T-helper 17 cell (primary cell): ENCODE measurements at regions not wholly inside any gene's neighbourhood (a gene's known extent, or its start where the extent isn't known, plus 50 kb on each side); places are given as distances from the start of the nearest gene placed in this dataset.

Experiments used
- ATAC-seq: fragments of 150-1000 bp; cut with Tn5 transposase; 2 replicates; pipeline ENCODE4 v1.10.0; 2021; ENCODE audit warnings: mild to moderate bottlenecking, moderate library complexity
- DNase-seq, 3 donors: peaks; one replicate each; pipeline versions ENCODE4 v3.0.0 to v3.0.0-alpha.2; 2020 to 2021
- H3K9me3 ChIP-seq: one replicate; pipeline ENCODE4 v1.7.0; 2013; ENCODE audit warnings: low read length, mild to moderate bottlenecking; ENCODE audit not compliant: control insufficient read depth, poor library complexity, severe bottlenecking
- H3K27ac Mint-ChIP-seq: one replicate; pipeline ENCODE4 v1.8.0; 2022; ENCODE audit warnings: mild to moderate bottlenecking, moderate library complexity, mixed read lengths
- H3K27me3 Mint-ChIP-seq: one replicate; pipeline ENCODE4 v1.8.0; 2022; ENCODE audit warnings: mixed read lengths
- H3K36me3 Mint-ChIP-seq: one replicate; pipeline ENCODE4 v1.8.0; 2022; ENCODE audit warnings: low read depth, mixed read lengths
- H3K4me1 Mint-ChIP-seq: one replicate; pipeline ENCODE4 v1.8.0; 2022; ENCODE audit warnings: mild to moderate bottlenecking, mixed read lengths
- H3K4me3 Mint-ChIP-seq: one replicate; pipeline ENCODE4 v1.8.0; 2022; ENCODE audit warnings: mild to moderate bottlenecking, moderate library complexity, mixed read lengths

DNA sequence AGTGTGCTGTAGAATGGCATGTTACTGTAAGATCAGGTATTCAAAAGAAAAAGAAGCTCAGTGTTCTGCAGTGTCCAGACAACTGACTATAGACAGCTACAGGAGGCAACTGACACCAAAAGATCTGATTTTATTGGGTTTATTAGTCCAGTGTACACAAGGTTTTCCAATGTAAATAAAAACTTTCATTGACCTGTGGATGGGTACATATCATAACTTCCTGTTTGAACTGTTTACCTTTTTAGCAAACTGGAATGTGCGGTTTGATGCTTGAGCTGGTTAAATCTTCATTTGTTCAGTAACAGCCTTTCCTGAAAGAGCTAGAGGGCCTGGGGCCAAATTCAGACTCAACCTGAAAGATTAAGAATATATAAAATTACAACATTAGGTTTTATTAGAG, 172.6 kb upstream of the SP8 start:
- no peak overlapping the region for H3K27ac Mint-ChIP-seq
- ATAC-seq (no peak), DNase-seq (no peak)
- no peaks in the 10 kb centered on the region for H3K9me3 ChIP-seq
- no peaks in the 10 kb centered on the region for H3K4me1 Mint-ChIP-seq
- no peaks in the 10 kb centered on the region for H3K27me3 Mint-ChIP-seq
- H3K36me3 Mint-ChIP-seq, result no peaks in the 10 kb centered on the region
- no peak overlapping the region for H3K4me3 Mint-ChIP-seq

DNA sequence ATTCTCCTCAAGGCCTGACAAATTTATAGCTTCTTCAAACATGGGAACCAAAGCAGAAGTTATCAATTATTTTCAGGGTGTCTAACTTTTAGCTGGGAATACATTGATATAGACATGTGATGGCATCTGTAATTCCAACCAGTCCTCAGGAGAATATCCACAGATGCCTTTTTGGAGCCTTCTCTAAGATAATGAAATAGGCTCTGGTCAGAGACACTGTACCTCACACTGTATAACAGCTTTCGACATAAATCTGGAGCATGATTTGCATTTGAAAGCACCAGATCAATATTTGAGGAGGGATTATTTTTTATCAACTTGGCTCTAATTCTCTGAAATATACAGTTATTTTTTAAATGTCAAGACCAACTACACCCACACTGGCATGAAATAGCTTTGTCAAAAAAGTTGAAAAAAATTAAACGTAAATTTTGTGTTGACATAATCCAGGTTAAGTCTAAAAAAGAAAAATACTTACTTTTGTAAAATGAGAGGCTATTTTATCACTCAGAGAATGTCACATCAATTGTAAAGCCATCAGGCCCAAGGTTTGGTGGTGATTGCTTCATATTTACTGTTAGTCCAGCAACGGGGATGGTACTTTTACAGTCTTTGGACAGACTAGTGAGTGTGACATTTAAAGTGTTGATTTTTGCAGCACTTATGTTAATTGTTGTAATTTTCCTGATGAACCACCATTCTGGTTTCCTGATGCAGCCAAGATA, 177.0 kb upstream of the SP8 start:
- Mint-ChIP-seq H3K27me3 (no peaks in the 10 kb centered on the region), H3K4me3 (no peak overlapping the region), H3K36me3 (no peaks in the 10 kb centered on the region), H3K4me1 (no peaks in the 10 kb centered on the region), H3K27ac (no peak overlapping the region)
- DNase-seq, result no peak
- no peak for ATAC-seq
- no peaks in the 10 kb centered on the region for H3K9me3 ChIP-seq

DNA sequence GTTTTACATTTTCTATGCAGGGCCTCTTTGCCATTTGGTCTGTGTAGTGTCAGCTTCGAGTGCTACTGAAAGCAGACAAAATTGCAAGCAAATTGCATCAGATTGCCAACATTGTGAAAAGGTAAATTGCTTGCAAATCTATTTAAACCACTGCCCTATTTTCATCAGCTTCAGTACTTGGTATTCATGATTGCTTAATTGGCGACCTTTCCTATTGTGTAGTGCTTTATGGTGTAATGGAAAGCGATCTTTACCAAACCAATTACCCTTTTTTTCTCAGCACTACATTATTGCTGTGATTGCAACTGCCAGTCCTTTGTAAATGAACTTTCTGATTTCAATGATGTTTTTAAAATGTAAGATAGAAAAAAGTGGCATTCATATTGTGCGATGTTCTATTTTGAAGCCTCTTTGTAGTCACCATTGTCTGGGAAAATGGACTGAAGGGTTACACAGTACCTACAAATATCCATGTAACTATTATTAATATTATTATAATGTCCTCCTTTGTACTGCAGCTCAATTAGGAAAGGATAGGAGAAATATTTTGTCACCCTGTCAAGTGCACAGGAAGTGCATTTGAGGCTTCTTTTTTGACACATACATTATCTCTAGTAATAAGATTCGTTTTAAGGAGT, 177.7 kb upstream of the SP8 start:
- no peaks in the 10 kb centered on the region for H3K4me1 Mint-ChIP-seq
- H3K4me3 Mint-ChIP-seq, result no peak overlapping the region
- no peaks in the 10 kb centered on the region for H3K36me3 Mint-ChIP-seq
- no peaks in the 10 kb centered on the region for H3K27me3 Mint-ChIP-seq
- H3K27ac Mint-ChIP-seq, result no peak overlapping the region
- no peak for ATAC-seq
- no peak for DNase-seq
- no peaks in the 10 kb centered on the region for H3K9me3 ChIP-seq

- H3K36me3 Mint-ChIP-seq, result no peaks in the 10 kb centered on the region
- no peak overlapping the region for H3K27ac Mint-ChIP-seq
- no peaks in the 10 kb centered on the region for H3K9me3 ChIP-seq
- H3K4me3 Mint-ChIP-seq, result no peak overlapping the region
- ATAC-seq (no peak), DNase-seq (no peak)
- H3K27me3 Mint-ChIP-seq, result no peaks in the 10 kb centered on the region
- no peaks in the 10 kb centered on the region for H3K4me1 Mint-ChIP-seq
These were observed 184.5 kb upstream of the SP8 start for GRCh38 chr7:20971219-20971618.

GRCh38 chr7:20980232-20980631, 193.5 kb upstream of the SP8 start:
- no peaks in the 10 kb centered on the region for H3K4me1 Mint-ChIP-seq
- H3K27ac Mint-ChIP-seq, result no peak overlapping the region
- ATAC-seq, result no peak
- no peaks in the 10 kb centered on the region for H3K27me3 Mint-ChIP-seq
- no peaks in the 10 kb centered on the region for H3K36me3 Mint-ChIP-seq
- H3K9me3 ChIP-seq, result no peaks in the 10 kb centered on the region
- no peak for DNase-seq
- H3K4me3 Mint-ChIP-seq, result no peak overlapping the region

GRCh38 chr7:20980668-20981264, 194.1 kb upstream of the SP8 start:
- DNase-seq (no peak), ATAC-seq (no peak)
- no peak overlapping the region for H3K4me3 Mint-ChIP-seq
- H3K4me1 Mint-ChIP-seq, result no peaks in the 10 kb centered on the region
- no peaks in the 10 kb centered on the region for H3K27me3 Mint-ChIP-seq
- no peak overlapping the region for H3K27ac Mint-ChIP-seq
- no peaks in the 10 kb centered on the region for H3K36me3 Mint-ChIP-seq
- H3K9me3 ChIP-seq, result no peaks in the 10 kb centered on the region

GRCh38 chr7:20988340-20988739, 201.7 kb upstream of the SP8 start:
- Mint-ChIP-seq H3K4me3 (no peak overlapping the region), H3K36me3 (no peaks in the 10 kb centered on the region), H3K4me1 (no peaks in the 10 kb centered on the region), H3K27ac (no peak overlapping the region), H3K27me3 (peaks cover 9% of the 10 kb centered on the region)
- ATAC-seq (no peak), DNase-seq (no peak)
- no peaks in the 10 kb centered on the region for H3K9me3 ChIP-seq

DNA sequence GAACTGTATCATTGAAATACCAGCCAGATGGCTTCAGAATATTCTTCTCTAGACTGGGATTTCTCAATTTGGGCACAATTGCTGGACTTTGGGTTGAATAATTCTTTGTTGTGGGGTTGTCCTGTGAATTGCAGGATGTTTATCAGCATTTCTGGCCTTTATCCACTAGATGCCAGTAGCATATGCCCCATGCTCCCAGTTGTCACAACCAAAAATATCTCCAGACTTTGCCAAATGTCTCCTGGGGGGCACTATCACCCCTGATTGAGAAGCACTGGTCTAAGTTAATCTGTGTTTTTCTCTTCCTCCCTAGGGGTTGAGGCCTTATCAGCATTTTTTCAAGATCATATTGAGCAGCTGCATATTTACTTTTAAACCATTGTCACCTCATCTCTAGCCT, 204.9 kb upstream of the SP8 start:
- Mint-ChIP-seq H3K4me3 (no peak overlapping the region), H3K27me3 (peaks cover 9% of the 10 kb centered on the region)
- no peak for ATAC-seq

DNA sequence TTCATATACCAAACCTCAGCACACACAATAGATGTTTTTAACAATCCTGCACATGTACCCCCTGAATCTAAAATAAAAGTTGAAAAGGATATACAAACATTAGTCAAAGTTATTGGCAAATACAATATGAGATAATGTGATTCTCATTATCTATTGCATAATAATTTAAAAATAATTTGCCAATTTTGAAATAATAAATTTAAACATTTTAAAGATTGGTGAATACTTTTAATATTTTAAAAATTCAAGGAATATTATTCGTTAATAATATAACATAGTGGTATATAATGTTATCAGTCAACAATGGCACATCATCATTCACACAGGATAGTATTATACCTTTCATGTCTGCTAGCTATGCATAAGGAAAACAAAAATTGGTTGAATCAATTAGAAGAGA, 207.0 kb upstream of the SP8 start:
- Mint-ChIP-seq H3K27ac (no peak overlapping the region), H3K36me3 (peaks cover 3% of the 10 kb centered on the region), H3K4me1 (no peaks in the 10 kb centered on the region), H3K27me3 (peaks cover 9% of the 10 kb centered on the region), H3K4me3 (no peak overlapping the region)
- ATAC-seq (no peak), DNase-seq (no peak)
- H3K9me3 ChIP-seq, result no peaks in the 10 kb centered on the region

More for the DNA sequence above, 204.9 kb upstream of the SP8 start:
- peaks cover 3% of the 10 kb centered on the region for H3K36me3 Mint-ChIP-seq
- H3K4me1 Mint-ChIP-seq, result no peaks in the 10 kb centered on the region
- H3K27ac Mint-ChIP-seq, result no peak overlapping the region
- H3K9me3 ChIP-seq, result no peaks in the 10 kb centered on the region
- no peak for DNase-seq

DNA sequence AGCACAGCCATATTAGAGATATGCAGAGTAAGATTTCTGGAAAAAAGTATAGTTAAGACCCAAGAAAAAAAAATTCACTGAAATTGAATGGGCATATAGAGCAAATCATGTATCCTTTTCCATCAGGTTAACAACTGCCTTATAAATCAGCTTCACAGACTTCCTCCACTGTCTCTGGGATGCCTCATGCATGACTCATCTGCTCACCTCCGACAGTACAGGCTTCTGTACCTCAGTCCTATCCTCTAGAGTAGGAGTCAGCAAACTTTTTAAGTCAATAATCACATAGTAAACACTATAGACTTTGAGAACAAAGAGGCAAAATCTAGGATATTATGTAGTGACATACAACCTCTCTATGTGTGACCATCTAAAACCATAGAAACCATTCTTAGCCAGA, 211.6 kb upstream of the SP8 start:
- peaks cover 3% of the 10 kb centered on the region for H3K36me3 Mint-ChIP-seq

GRCh38 chr7:21011153-21011552, 224.5 kb upstream of the SP8 start:
- H3K27me3 Mint-ChIP-seq, result no peaks in the 10 kb centered on the region
- H3K4me1 Mint-ChIP-seq, result no peaks in the 10 kb centered on the region
- DNase-seq, result no peak
- H3K4me3 Mint-ChIP-seq, result no peak overlapping the region
- no peak overlapping the region for H3K27ac Mint-ChIP-seq
- no peak for ATAC-seq
- no peaks in the 10 kb centered on the region for H3K9me3 ChIP-seq
- no peaks in the 10 kb centered on the region for H3K36me3 Mint-ChIP-seq

More for the DNA sequence above, 211.6 kb upstream of the SP8 start:
- DNase-seq, result no peak
- H3K4me3 Mint-ChIP-seq, result no peak overlapping the region
- ATAC-seq, result no peak
- no peaks in the 10 kb centered on the region for H3K4me1 Mint-ChIP-seq
- no peaks in the 10 kb centered on the region for H3K9me3 ChIP-seq
- no peak overlapping the region for H3K27ac Mint-ChIP-seq
- H3K27me3 Mint-ChIP-seq, result no peaks in the 10 kb centered on the region

DNA sequence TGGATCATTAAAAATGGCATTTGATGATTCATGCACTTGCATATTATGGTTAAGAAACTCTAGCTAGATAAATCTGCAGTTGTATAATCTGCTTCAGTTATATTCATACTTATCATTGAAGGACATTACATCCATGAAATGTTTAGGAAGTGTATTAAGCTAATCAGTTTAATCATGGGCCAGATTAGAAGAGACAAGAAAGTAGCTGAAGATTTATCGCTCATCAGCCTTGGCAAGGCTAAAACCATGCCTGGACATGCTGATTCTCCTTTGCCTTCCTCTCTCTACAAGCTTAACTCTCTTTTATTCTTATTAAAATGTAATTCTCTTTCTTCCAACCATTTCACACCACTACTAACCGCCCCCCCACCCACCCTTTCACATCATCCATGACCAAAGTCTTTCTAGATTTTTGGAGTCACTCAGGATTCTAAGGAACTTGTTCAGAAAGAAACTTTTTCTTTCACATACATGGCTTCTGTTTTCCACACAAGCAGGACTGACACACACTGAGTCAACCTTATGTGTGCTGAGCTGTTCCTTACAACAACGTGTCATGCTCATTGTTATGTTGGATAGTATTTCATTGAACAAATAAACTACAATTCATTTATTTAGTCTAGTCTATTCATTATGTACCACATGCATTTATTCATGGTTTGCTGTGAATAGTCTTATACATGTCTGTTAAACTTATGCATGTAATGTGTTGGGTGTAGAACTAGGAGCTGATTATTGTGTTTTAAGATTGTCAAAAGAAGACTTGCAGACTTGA, 227.3 kb upstream of the SP8 start:
- ATAC-seq, result no peak
- no peaks in the 10 kb centered on the region for H3K27me3 Mint-ChIP-seq
- H3K9me3 ChIP-seq, result no peaks in the 10 kb centered on the region
- H3K27ac Mint-ChIP-seq, result no peak overlapping the region
- no peaks in the 10 kb centered on the region for H3K4me1 Mint-ChIP-seq
- H3K36me3 Mint-ChIP-seq, result no peaks in the 10 kb centered on the region
- DNase-seq, result no peak
- H3K4me3 Mint-ChIP-seq, result no peak overlapping the region

- Mint-ChIP-seq H3K27ac (no peak overlapping the region), H3K4me3 (no peak overlapping the region), H3K36me3 (no peaks in the 10 kb centered on the region), H3K4me1 (no peaks in the 10 kb centered on the region), H3K27me3 (peaks cover 14% of the 10 kb centered on the region)
- H3K9me3 ChIP-seq, result no peaks in the 10 kb centered on the region
- DNase-seq (no peak), ATAC-seq (no peak)
These were observed 234.0 kb upstream of the SP8 start for GRCh38 chr7:21020667-21021066.
